Coronary artery (tissue), 2 donors: ENCODE measurements at regions not wholly inside any gene's neighbourhood (a gene's known extent, or its start where the extent isn't known, plus 50 kb on each side); places are given as distances from the start of the nearest gene placed in this dataset.

Experiments
- DNase-seq: peaks from one replicate; pipeline ENCODE4 v3.0.0-alpha.2; 2017; ENCODE audit warnings: low spot score
- H3K27ac ChIP-seq, 2 donors: fragments of 200-600 bp; sonication (generic); one replicate each; pipeline ENCODE4 v1.5.1; 2016 to 2019
- H3K4me3 ChIP-seq: fragments of 200-600 bp; sonication (generic); 2 replicates; pipeline ENCODE4 v1.5.1; 2016; ENCODE audit warnings: mild to moderate bottlenecking, moderate library complexity
- CTCF ChIP-seq: fragments of 200-600 bp; sonication (generic); IDR thresholded peaks from one replicate; pipeline ENCODE4 v1.5.1; 2019; ENCODE audit warnings: antibody characterized with exemption

GRCh38 chr5:23071682-23072081, 218.5 kb upstream of the CDH12 start:
- no peak for DNase-seq
- Histone ChIP-seq H3K27ac (no peak overlapping the region), H3K4me3 (no peak overlapping the region)
- no peak for TF ChIP-seq CTCF

GRCh38 chr5:23064710-23065109, 211.6 kb upstream of the CDH12 start:
- no peak for DNase-seq
- TF ChIP-seq CTCF: no peak
- Histone ChIP-seq H3K27ac (no peak overlapping the region), H3K4me3 (no peak overlapping the region)

GRCh38 chr5:23053846-23054245, 200.7 kb upstream of the CDH12 start:
- Histone ChIP-seq H3K27ac (no peak overlapping the region), H3K4me3 (no peak overlapping the region)
- DNase-seq: no peak
- TF ChIP-seq CTCF: no peak

GRCh38 chr5:23042226-23042625, 189.1 kb upstream of the CDH12 start:
- H3K27ac ChIP-seq: no peak overlapping the region
- DNase-seq: no peak
- TF ChIP-seq CTCF: no peak
- H3K4me3 ChIP-seq: no peak overlapping the region

GRCh38 chr5:23035555-23036090, 182.5 kb upstream of the CDH12 start:
- Histone ChIP-seq H3K27ac (no peak overlapping the region), H3K4me3 (no peak overlapping the region)
- no peak for DNase-seq
- no peak for TF ChIP-seq CTCF

- DNase-seq: no peak
- Histone ChIP-seq H3K27ac (no peak overlapping the region), H3K4me3 (no peak overlapping the region)
- TF ChIP-seq CTCF: no peak
Measured at GRCh38 chr5:23033864-23034263, 180.7 kb upstream of the CDH12 start.

- Histone ChIP-seq H3K4me3 (no peak overlapping the region), H3K27ac (no peak overlapping the region)
- DNase-seq: no peak
- no peak for TF ChIP-seq CTCF
Measured at GRCh38 chr5:23029290-23029689, 176.1 kb upstream of the CDH12 start.
